ENCODE measurements at regions not wholly inside any gene's neighbourhood (a gene's known extent, or its start where the extent isn't known, plus 50 kb on each side); places are given as distances from the start of the nearest gene placed in this dataset.

GRCh38 chr5:2696156-2696807 is 55.2 kb downstream of the IRX2 start:
- DNase-seq (ENCODE audit: low read depth, low spot score): no peak

GRCh38 chr5:2695200-2695891 is 56.1 kb downstream of the IRX2 start:
- DNase-seq (ENCODE audit: low read depth, low spot score): no peak

- no peak for DNase-seq (ENCODE audit: low read depth, low spot score)
Observed at GRCh38 chr5:2691530-2691929, 59.9 kb downstream of the IRX2 start.

GRCh38 chr5:2690293-2690692 is 61.2 kb downstream of the IRX2 start:
- DNase-seq (ENCODE audit: low read depth, low spot score): no peak

- no peak for DNase-seq (ENCODE audit: low read depth, low spot score)
Observed at GRCh38 chr5:2688586-2688985, 62.9 kb downstream of the IRX2 start.

- DNase-seq (ENCODE audit: low read depth, low spot score): no peak
Observed at GRCh38 chr5:2687746-2688145, 63.7 kb downstream of the IRX2 start.

- DNase-seq (ENCODE audit: low read depth, low spot score): no peak
Observed at GRCh38 chr5:2686321-2687124, 65.0 kb downstream of the IRX2 start.

GRCh38 chr5:2685651-2686272 is 65.7 kb downstream of the IRX2 start:
- no peak for DNase-seq (ENCODE audit: low read depth, low spot score)

DNA sequence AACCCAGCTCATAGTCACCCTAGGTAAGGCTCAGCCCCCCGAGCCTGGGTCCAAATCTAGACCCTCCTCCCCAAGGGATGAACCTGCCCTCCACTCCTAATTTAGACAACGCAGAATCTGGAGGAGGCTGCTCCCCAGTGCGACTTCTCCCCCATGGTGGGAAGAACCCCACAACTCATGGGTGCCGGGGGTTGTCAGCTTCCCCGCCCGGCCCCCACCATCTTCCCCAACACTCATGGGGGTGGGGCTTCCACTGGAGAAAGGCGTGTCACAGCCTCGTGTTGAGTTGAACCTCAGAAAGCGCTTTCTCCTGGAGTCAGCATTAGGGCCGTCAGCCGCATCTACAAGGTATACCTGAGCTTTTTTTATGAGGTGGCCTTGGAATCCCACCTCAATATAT is 66.9 kb downstream of the IRX2 start:
- DNase-seq (ENCODE audit: low read depth, low spot score): no peak

DNA sequence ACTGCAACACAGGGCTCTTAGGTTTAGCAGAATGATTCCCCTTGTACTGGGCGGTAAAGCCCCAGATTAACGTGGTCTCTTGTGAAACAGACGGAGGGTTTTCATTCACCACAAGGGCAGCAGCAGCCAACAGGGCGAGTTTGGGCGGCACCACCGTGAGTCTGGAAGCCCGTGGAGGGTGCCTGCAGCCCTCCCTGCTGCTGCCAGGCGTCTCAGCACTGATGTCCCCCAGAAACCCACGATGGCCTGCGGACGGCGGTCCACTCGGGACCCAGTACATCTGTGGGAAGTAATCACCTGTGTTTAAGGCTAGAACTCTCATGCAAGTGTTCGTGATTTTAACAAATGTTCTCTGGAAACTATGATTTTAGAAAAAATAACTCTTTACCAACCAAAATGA is 67.8 kb downstream of the IRX2 start:
- no peak for DNase-seq (ENCODE audit: low read depth, low spot score)

DNA sequence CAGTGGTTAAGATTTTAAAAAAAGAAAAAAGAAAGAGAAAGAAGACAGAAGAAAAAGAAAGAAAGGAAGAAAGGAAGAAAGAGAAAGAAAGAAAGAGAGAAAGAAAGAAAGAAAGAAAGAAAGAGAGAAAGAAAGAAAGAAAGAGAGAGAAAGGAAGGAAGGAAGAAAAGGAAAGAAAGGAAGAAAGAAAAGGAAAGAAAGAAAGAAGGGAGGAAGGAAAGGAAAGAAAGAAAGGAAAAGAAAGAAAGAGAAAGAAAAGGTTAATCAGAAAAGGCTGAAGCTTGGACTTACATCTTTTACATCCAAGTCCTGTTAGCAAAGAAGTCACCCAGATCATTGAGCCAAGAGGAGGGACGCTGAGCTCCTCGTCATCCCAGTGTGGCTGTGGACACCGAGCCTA is 70.0 kb downstream of the IRX2 start:
- DNase-seq (ENCODE audit: low read depth, low spot score): no peak

- DNase-seq (ENCODE audit: low read depth, low spot score): no peak
Observed at GRCh38 chr5:2680979-2681378, 70.5 kb downstream of the IRX2 start.

GRCh38 chr5:2677689-2678088 is 73.8 kb downstream of the IRX2 start:
- DNase-seq (ENCODE audit: low read depth, low spot score): no peak

- no peak for DNase-seq (ENCODE audit: low read depth, low spot score)
Observed at GRCh38 chr5:2675548-2675947, 75.9 kb downstream of the IRX2 start.

DNA sequence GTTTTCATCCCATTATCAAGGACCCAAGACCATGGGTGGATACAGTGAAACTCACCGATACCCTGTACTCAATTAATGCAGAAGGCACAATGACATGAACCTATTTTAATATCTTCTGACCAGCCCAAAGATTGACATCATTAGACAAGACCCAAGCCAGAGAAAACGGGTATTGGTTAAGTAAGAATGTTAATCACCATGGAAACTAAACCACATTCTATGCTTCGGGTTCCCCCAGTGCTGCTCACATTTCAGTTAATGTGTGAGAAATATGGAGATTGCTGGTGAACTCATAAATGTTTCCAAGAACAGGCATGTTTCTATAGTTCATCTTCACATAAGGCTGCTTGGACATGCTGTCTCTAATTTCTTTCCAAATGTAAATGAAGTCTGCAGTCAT is 77.0 kb downstream of the IRX2 start:
- no peak for DNase-seq (ENCODE audit: low read depth, low spot score)

DNA sequence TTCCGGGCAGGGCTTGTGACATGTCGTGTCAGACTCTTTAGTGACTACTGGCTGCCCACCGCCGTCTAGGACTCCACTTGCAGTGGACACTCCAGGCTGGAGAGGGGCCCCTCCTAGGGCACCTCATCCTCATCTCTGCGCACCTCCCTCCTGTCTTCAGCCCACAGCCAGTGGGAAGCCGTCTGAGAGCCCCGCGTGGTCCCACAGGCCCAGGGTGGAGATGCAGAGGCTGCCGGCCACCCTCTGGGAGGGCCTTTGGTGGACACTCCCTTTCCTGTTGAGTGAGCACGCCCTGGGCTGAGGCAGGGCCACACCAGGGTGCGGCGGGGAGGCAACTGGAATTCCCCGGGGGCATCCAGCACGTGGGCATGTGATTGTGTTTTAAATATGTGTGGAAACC is 80.5 kb downstream of the IRX2 start:
- DNase-seq (ENCODE audit: low read depth, low spot score): no peak

DNA sequence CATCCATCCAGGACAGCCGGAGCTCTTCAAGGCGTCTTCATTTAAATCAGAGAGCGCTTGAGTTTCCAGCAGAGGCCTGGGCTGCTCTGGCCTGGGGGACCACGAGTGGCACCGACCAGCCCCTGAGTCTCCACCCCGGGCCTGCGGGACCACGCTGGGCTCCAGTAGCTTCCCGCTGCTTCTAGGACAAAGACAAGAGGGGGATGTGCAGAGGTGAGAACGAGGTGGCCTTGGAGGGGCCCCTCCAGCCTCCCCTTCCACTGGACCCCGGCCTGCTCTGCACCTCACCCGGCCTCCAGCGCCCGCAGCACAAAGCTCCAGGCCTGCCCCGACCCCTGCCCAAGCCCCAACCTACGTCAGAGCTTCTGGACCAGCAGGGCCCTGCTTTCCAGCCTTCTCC is 81.6 kb downstream of the IRX2 start:
- DNase-seq (ENCODE audit: low read depth, low spot score): no peak

DNA sequence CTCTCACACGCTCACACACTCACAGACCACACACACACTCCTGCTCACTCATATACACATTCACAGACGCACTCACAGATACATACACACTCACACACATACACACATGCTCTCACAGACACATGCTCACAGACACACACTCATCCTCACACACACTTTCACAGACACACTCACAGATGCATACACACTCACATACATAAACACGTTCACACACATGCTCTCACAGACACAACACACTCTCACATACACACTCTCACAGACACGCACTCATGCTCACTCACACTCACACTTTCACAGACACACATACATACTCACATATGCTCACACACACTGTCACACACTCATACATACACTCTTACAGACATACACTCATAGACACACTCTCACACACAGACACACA is 82.2 kb downstream of the IRX2 start:
- no peak for DNase-seq (ENCODE audit: low read depth, low spot score)

DNA sequence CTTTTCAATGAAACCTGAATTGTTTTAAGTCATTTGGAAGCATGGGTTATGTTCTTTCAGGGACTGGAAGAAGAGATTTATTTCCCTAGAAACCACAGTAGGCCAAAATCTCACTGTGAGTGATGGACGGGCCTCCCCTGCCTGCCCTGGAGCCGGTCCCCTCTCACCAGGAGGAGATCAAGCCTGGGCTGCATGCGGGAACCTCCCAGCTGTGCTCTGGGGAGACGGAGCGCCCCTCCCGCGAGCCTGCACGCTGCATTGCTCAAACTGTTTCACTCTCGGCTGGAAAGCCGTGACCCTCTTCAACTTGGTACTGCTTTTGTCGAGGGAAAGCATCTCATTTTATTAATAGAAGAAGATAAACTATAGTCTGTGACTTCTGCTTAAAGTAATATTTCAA is 85.4 kb downstream of the IRX2 start:
- DNase-seq (ENCODE audit: low read depth, low spot score): no peak

DNA sequence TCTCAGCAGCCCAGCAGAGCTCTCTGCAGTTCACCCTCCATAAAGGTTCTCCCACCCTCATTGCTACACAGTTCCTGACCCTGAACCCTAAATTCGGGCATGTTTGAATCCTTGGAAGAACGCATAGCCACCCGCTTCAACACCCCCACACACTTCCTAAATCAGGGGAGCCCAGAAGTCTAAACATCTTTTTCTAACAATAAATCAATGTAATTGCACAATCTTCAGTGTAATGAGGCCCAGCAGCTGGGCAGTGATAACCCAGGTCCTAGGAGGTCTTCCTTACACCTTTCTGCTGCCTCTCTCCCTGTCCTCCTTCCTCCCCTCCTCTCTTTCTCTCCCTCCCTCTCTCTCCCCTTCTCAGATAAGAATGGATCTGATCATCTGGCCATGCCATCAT is 88.0 kb downstream of the IRX2 start:
- no peak for DNase-seq (ENCODE audit: low read depth, low spot score)

GRCh38 chr5:2660315-2660714 is 91.2 kb downstream of the IRX2 start:
- no peak for DNase-seq (ENCODE audit: low read depth, low spot score)

DNA sequence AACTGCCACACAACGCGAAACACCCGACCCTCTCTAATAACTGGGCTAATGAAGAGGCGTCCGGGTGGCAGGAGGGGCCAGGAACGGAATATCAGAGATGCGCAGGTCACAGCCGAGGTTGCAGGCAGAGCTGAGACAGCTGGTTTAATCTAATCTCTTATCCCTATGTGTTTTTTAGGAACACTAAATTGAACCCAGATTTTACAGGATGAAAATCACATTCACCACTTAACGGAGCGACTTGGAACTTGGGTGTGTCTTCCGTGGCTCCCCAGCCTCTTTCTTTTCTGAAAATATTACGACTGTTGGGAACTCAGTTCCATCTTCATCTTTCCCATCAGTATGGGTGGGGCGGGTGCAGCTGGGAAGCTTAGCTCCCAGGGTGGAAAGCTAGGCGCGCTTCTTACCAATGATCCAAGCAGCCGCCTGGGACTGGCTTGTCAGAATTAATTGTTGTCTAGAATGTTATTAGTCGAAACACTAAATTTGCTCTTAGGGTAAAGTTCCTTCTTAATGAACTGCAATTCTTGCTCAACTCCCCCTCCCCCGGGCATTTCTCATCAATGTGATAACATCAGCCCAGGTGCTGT is 92.5 kb downstream of the IRX2 start:
- no peak for DNase-seq (ENCODE audit: low read depth, low spot score)
